H9 (cell line): ENCODE measurements at regions not wholly inside any gene's neighbourhood (a gene's known extent, or its start where the extent isn't known, plus 50 kb on each side); places are given as distances from the start of the nearest gene placed in this dataset.

Source experiments
- DNase-seq: peaks from one replicate; pipeline ENCODE4 v3.0.0-alpha.2; 2017
- H2AFZ ChIP-seq: one replicate; pipeline ENCODE4 v1.6.1; 2013; ENCODE audit warnings: mild to moderate bottlenecking, low read length, control low read depth, moderate library complexity
- H2AK5ac ChIP-seq: 2 replicates; pipeline ENCODE4 v1.6.1; 2013; ENCODE audit warnings: low read length, control low read depth, mixed read lengths; ENCODE audit not compliant: insufficient read length
- H2BK120ac ChIP-seq: one replicate; pipeline ENCODE4 v1.6.1; 2013; ENCODE audit warnings: low read depth, mild to moderate bottlenecking, low read length, control low read depth, inconsistent platforms; ENCODE audit not compliant: poor library complexity, severe bottlenecking
- H2BK12ac ChIP-seq: 2 replicates; pipeline ENCODE4 v1.6.1; 2013; ENCODE audit warnings: low read length, control low read depth, mixed read lengths, low read depth; ENCODE audit not compliant: insufficient read length
- H2BK15ac ChIP-seq: 2 replicates; pipeline ENCODE4 v1.6.1; 2013; ENCODE audit warnings: low read depth, low read length, control low read depth
- H2BK20ac ChIP-seq: one replicate; pipeline ENCODE4 v1.6.1; 2013; ENCODE audit warnings: low read depth, mild to moderate bottlenecking, low read length, control low read depth, inconsistent platforms; ENCODE audit not compliant: poor library complexity, severe bottlenecking
- H2BK5ac ChIP-seq: 2 replicates; pipeline ENCODE4 v1.6.1; 2013; ENCODE audit warnings: low read length, control low read depth, mixed read lengths; ENCODE audit not compliant: insufficient read length
- H3K14ac ChIP-seq: 2 replicates; pipeline ENCODE4 v1.6.1; 2013; ENCODE audit warnings: low read length, control low read depth; ENCODE audit not compliant: insufficient read depth
- H3K18ac ChIP-seq: 2 replicates; pipeline ENCODE4 v1.6.1; 2013; ENCODE audit warnings: low read depth, mild to moderate bottlenecking, mixed read lengths, low read length, control low read depth; ENCODE audit not compliant: insufficient read length
- H3K23ac ChIP-seq: 2 replicates; pipeline ENCODE4 v1.6.1; 2013; ENCODE audit warnings: low read length, control low read depth, mixed read lengths, low read depth; ENCODE audit not compliant: insufficient read length
- H3K23me2 ChIP-seq: 2 replicates; pipeline ENCODE4 v1.6.1; 2013; ENCODE audit warnings: low read depth, mild to moderate bottlenecking, mixed read lengths, low read length, control low read depth; ENCODE audit not compliant: insufficient read length, poor library complexity, severe bottlenecking
- H3K27ac ChIP-seq: 2 replicates; pipeline ENCODE4 v1.5.1; 2013; ENCODE audit warnings: low read length, control low read depth, mixed read lengths, low read depth; ENCODE audit not compliant: insufficient read length
- H3K27me3 ChIP-seq: 2 replicates; pipeline ENCODE4 v1.6.1; 2013; ENCODE audit warnings: low read length, control low read depth, inconsistent platforms; ENCODE audit not compliant: insufficient read depth
- H3K4ac ChIP-seq: 2 replicates; pipeline ENCODE4 v1.6.1; 2013; ENCODE audit warnings: low read depth, mild to moderate bottlenecking, control low read depth, inconsistent platforms, low read length, moderate library complexity
- H3K4me1 ChIP-seq: 2 replicates; pipeline ENCODE4 v1.6.1; 2013; ENCODE audit warnings: low read length, control low read depth, inconsistent platforms; ENCODE audit not compliant: insufficient read depth
- H3K4me2 ChIP-seq: 2 replicates; pipeline ENCODE4 v1.6.1; 2013; ENCODE audit warnings: low read length, control low read depth, mixed read lengths; ENCODE audit not compliant: insufficient read length, insufficient read depth
- H3K56ac ChIP-seq: 2 replicates; pipeline ENCODE4 v1.6.1; 2013; ENCODE audit warnings: low read depth, mild to moderate bottlenecking, mixed read lengths, low read length, control low read depth; ENCODE audit not compliant: insufficient read length
- H3K79me1 ChIP-seq: 2 replicates; pipeline ENCODE4 v1.6.1; 2013; ENCODE audit warnings: low read depth, mild to moderate bottlenecking, moderate library complexity, low read length, control low read depth, inconsistent platforms; ENCODE audit not compliant: insufficient read depth, poor library complexity, severe bottlenecking
- H3K79me2 ChIP-seq: 2 replicates; pipeline ENCODE4 v1.6.1; 2013; ENCODE audit warnings: low read length, control low read depth, inconsistent platforms; ENCODE audit not compliant: insufficient read depth
- H3K9ac ChIP-seq: 2 replicates; pipeline ENCODE4 v1.6.1; 2013; ENCODE audit warnings: low read length, control low read depth, mixed read lengths; ENCODE audit not compliant: insufficient read length; ENCODE audit errors: extremely low read depth
- H3K9me3 ChIP-seq: one replicate; pipeline ENCODE4 v1.6.1; 2013; ENCODE audit warnings: low read depth, low read length, inconsistent platforms; ENCODE audit not compliant: control insufficient read depth
- H3T11ph ChIP-seq: one replicate; pipeline ENCODE4 v1.6.1; 2013; ENCODE audit warnings: mild to moderate bottlenecking, low read length, control low read depth, inconsistent platforms
- H4K20me1 ChIP-seq: one replicate; pipeline ENCODE4 v1.6.1; 2013; ENCODE audit not compliant: control insufficient read depth, insufficient read length, insufficient read depth
- H4K5ac ChIP-seq: 2 replicates; pipeline ENCODE4 v1.6.1; 2013; ENCODE audit warnings: low read depth, mild to moderate bottlenecking, mixed read lengths, low read length, control low read depth; ENCODE audit not compliant: insufficient read length
- H4K8ac ChIP-seq: replicated peaks from 2 replicates; pipeline ENCODE4 v1.6.1; 2013; ENCODE audit warnings: low read length, control low read depth, mixed read lengths, low read depth; ENCODE audit not compliant: insufficient read length
- H4K91ac ChIP-seq: 2 replicates; pipeline ENCODE4 v1.6.1; 2013; ENCODE audit warnings: low read depth, mild to moderate bottlenecking, moderate library complexity, mixed read lengths, low read length, control low read depth; ENCODE audit not compliant: insufficient read length
- H3K27ac Mint-ChIP-seq, 3 experiments: 2 replicates in 2 of 3; 3 replicates in 1 of 3; pipeline ENCODE4 v1.8.0; 2020 to 2021; ENCODE audit warnings: mixed read lengths in 3 of 3, mild to moderate bottlenecking in 1 of 3, moderate library complexity in 1 of 3
- H3K27me3 Mint-ChIP-seq: 2 replicates; pipeline ENCODE4 v1.8.0; 2021; ENCODE audit warnings: low read depth, mild to moderate bottlenecking, moderate library complexity, mixed read lengths
- H3K36me3 Mint-ChIP-seq, 3 experiments: 2 replicates in 2 of 3; 3 replicates in 1 of 3; pipeline ENCODE4 v1.8.0; 2020 to 2021; ENCODE audit warnings: low read depth in 3 of 3, mixed read lengths in 3 of 3; ENCODE audit not compliant: insufficient read depth in 1 of 3
- H3K4me1 Mint-ChIP-seq, 2 experiments: 2 replicates each; pipeline ENCODE4 v1.8.0; 2020; ENCODE audit warnings: mixed read lengths in 2 of 2
- H3K4me3 Mint-ChIP-seq, 2 experiments: 2 replicates in 1 of 2; 3 replicates in 1 of 2; pipeline ENCODE4 v1.8.0; 2020 to 2021; ENCODE audit warnings: mild to moderate bottlenecking in 2 of 2, mixed read lengths in 2 of 2, moderate library complexity in 1 of 2
- H3K9me3 Mint-ChIP-seq, 2 experiments: 2 replicates in 1 of 2; 3 replicates in 1 of 2; pipeline ENCODE4 v1.8.0; 2020; ENCODE audit warnings: mild to moderate bottlenecking in 2 of 2, mixed read lengths in 2 of 2, moderate library complexity in 1 of 2
- WGBS: extraction: QIAGEN DNeasy Blood & Tissue Kit; methylation state at CpG from one replicate; pipeline ENCODE4 v1.1.7; 2013; ENCODE audit warnings: missing lambda C conversion rate, low lambda C conversion rate, mixed read lengths; ENCODE audit not compliant: insufficient read length; ENCODE audit errors: extremely low coverage; 5-methylcytosine and 5-hydroxymethylcytosine counted together
- TF ChIP-seq, protein P1 (sequence below): fragments of 200-600 bp; sonication (generic); conservative IDR thresholded peaks from 3 replicates; pipeline ENCODE4 v1.8.0; 2021; ENCODE audit warnings: antibody characterized with exemption, mild to moderate bottlenecking

DNA sequence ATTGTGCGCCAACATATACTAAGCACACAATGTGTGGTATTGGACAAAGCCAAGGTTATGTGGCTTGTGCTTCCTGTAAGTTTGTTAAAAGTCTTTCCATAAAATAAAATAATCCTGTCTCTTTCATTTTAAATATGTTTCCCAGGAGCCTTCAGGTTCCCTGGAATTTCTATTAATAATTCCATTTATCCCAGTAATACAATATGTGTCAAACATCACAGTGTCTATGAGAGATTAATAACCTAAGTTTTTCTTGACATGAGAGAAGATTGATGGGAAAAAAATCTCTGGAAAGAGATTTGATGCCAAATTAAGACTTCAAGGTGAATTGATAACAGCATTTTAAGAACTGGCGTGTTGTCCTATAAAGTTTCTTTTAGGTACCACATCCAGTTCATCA, 507.0 kb downstream of the TTLL7 start:
- H4K8ac ChIP-seq, result no peak overlapping the region
- H2AFZ ChIP-seq, result no peak overlapping the region
- no peak overlapping the region for H3K9ac ChIP-seq
- no peak overlapping the region for H2BK20ac ChIP-seq
- TF ChIP-seq, protein P1, sequence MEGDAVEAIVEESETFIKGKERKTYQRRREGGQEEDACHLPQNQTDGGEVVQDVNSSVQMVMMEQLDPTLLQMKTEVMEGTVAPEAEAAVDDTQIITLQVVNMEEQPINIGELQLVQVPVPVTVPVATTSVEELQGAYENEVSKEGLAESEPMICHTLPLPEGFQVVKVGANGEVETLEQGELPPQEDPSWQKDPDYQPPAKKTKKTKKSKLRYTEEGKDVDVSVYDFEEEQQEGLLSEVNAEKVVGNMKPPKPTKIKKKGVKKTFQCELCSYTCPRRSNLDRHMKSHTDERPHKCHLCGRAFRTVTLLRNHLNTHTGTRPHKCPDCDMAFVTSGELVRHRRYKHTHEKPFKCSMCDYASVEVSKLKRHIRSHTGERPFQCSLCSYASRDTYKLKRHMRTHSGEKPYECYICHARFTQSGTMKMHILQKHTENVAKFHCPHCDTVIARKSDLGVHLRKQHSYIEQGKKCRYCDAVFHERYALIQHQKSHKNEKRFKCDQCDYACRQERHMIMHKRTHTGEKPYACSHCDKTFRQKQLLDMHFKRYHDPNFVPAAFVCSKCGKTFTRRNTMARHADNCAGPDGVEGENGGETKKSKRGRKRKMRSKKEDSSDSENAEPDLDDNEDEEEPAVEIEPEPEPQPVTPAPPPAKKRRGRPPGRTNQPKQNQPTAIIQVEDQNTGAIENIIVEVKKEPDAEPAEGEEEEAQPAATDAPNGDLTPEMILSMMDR, result no peak
- no peak overlapping the region for H3K14ac ChIP-seq
- no peak overlapping the region for H4K91ac ChIP-seq
- H3T11ph ChIP-seq, result no peak overlapping the region
- Mint-ChIP-seq H3K27me3 (no peaks in the 10 kb centered on the region), H3K4me1 (no peaks in the 10 kb centered on the region), H3K4me3 (no peak overlapping the region), H3K36me3 (no peaks in the 10 kb centered on the region), H3K27ac (no peak overlapping the region), H3K9me3 (no peaks in the 10 kb centered on the region)
- no peak overlapping the region for H2BK12ac ChIP-seq
- no peaks in the 10 kb centered on the region for H3K27me3 ChIP-seq
- no peak overlapping the region for H3K56ac ChIP-seq
- H3K79me1 ChIP-seq, result no peaks in the 10 kb centered on the region
- no peaks in the 10 kb centered on the region for H3K9me3 ChIP-seq
- H2BK5ac ChIP-seq, result no peak overlapping the region
- H3K4me1 ChIP-seq, result no peaks in the 10 kb centered on the region
- H4K5ac ChIP-seq, result no peak overlapping the region
- no peak overlapping the region for H3K4me2 ChIP-seq
- no peak overlapping the region for H3K4ac ChIP-seq
- no peak overlapping the region for H2BK15ac ChIP-seq
- H2BK120ac ChIP-seq, result no peak overlapping the region
- WGBS, result no CpG with 5 or more reads among the region's 2 CpGs
- H2AK5ac ChIP-seq, result no peak overlapping the region
- no peaks in the 10 kb centered on the region for H4K20me1 ChIP-seq
- no peaks in the 10 kb centered on the region for H3K23me2 ChIP-seq
- no peak overlapping the region for H3K27ac ChIP-seq
- no peaks in the 10 kb centered on the region for H3K79me2 ChIP-seq
- DNase-seq, result no peak
- no peak overlapping the region for H3K18ac ChIP-seq
- H3K23ac ChIP-seq, result no peak overlapping the region
